ENCODE measurements at regions not wholly inside any gene's neighbourhood (a gene's known extent, or its start where the extent isn't known, plus 50 kb on each side); places are given as distances from the start of the nearest gene placed in this dataset.

DNA sequence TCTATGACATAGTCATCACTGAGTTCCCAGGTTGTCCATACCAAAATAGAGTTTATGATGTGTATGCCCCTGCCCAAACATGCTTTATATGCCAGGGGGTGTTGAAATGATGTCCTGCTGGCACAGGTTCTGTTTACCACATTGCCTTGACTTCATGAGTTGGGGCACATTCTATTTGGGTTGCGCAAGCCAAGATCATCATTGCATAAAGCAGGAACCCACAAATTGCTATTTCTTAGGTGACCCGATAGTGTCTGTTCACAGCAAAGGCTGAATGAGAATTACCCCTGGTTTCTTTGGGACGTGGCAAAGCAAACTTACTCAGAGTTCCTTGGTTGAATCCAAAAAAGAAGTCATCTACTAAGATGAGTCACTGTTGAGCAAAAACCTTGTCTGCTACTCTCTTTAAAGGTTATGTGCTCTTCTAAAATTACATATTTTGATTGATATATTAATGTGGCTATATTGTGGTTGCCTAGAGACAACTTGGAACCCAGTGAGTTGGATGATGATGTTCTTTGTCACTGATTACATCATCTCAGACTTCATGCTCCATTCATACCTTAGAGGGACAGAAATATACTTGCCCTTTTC, 912.6 kb upstream of the SOX9 start:
- DNase-seq = no peak
- TF ChIP-seq, protein P1, sequence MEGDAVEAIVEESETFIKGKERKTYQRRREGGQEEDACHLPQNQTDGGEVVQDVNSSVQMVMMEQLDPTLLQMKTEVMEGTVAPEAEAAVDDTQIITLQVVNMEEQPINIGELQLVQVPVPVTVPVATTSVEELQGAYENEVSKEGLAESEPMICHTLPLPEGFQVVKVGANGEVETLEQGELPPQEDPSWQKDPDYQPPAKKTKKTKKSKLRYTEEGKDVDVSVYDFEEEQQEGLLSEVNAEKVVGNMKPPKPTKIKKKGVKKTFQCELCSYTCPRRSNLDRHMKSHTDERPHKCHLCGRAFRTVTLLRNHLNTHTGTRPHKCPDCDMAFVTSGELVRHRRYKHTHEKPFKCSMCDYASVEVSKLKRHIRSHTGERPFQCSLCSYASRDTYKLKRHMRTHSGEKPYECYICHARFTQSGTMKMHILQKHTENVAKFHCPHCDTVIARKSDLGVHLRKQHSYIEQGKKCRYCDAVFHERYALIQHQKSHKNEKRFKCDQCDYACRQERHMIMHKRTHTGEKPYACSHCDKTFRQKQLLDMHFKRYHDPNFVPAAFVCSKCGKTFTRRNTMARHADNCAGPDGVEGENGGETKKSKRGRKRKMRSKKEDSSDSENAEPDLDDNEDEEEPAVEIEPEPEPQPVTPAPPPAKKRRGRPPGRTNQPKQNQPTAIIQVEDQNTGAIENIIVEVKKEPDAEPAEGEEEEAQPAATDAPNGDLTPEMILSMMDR (IDR thresholded peaks at IDR 0.05; ENCODE audit: borderline replicate concordance) = no peak
- intact Hi-C loops (cut with micrococcal nuclease) = no loop called here
- Histone ChIP-seq H3K4me3 (no peak overlapping the region), H3K27me3 (ENCODE audit: low read depth) (no peaks in the 10 kb centered on the region), H3K36me3 (no peaks in the 10 kb centered on the region), H3K9me3 (replicated peaks) (peaks cover 1% of the 10 kb centered on the region), H3K27ac (replicated peaks) (no peak overlapping the region), H3K4me1 (no peaks in the 10 kb centered on the region)

DNA sequence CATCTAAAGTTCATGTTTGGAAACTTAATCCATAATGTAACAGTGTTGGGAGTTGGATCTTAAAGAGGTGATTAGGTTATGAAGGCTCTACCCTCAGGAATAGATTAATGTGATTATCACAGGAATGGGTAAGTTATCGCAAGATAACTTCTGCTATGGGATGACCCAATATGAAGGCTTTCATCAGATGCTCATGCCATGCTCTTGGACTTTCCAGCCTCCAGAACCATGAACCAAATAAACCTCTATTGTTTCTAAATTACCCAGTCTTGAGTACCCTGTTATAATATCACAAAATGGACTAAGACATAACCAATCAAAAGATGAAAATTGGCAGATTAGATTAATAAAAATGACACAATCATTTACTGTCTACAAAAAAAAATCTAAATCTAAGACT, 906.9 kb upstream of the SOX9 start:
- H3K27me3 ChIP-seq (ENCODE audit: low read depth) = no peaks in the 10 kb centered on the region
- H3K27ac ChIP-seq (replicated peaks) = no peak overlapping the region
- H3K4me3 ChIP-seq = no peak overlapping the region
- no peaks in the 10 kb centered on the region for H3K4me1 ChIP-seq
- peaks cover 18% of the 10 kb centered on the region for H3K9me3 ChIP-seq (replicated peaks)
- TF ChIP-seq, protein P1 (IDR thresholded peaks at IDR 0.05; ENCODE audit: borderline replicate concordance) = no peak
- intact Hi-C loops (cut with micrococcal nuclease) = no loop called here
- DNase-seq = no peak
- no peaks in the 10 kb centered on the region for H3K36me3 ChIP-seq

DNA sequence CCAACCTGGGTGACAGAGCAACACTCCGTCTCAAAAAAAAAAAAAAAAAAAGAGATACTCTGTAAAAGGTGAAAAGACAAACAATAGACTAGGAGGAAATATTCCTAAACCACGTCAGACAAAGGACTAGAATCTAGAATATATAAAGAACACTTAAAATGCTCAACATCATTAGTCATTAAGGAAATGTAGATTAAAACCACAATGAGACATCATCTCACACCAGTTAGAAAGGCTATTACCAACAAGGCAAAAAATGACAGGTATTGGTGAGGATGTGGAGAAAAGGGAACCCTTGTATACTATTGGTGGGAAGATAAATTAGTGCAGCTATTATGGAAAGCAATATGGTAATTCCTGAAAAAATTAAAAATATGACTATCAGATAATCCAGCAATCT, 903.1 kb upstream of the SOX9 start:
- TF ChIP-seq, protein P1 (IDR thresholded peaks at IDR 0.05; ENCODE audit: borderline replicate concordance) = no peak
- intact Hi-C loops (cut with micrococcal nuclease) = no loop called here
- Histone ChIP-seq H3K27ac (replicated peaks) (no peak overlapping the region), H3K36me3 (no peaks in the 10 kb centered on the region), H3K4me3 (no peak overlapping the region), H3K27me3 (ENCODE audit: low read depth) (no peaks in the 10 kb centered on the region), H3K4me1 (no peaks in the 10 kb centered on the region), H3K9me3 (replicated peaks) (peaks cover 18% of the 10 kb centered on the region)
- no peak for DNase-seq

DNA sequence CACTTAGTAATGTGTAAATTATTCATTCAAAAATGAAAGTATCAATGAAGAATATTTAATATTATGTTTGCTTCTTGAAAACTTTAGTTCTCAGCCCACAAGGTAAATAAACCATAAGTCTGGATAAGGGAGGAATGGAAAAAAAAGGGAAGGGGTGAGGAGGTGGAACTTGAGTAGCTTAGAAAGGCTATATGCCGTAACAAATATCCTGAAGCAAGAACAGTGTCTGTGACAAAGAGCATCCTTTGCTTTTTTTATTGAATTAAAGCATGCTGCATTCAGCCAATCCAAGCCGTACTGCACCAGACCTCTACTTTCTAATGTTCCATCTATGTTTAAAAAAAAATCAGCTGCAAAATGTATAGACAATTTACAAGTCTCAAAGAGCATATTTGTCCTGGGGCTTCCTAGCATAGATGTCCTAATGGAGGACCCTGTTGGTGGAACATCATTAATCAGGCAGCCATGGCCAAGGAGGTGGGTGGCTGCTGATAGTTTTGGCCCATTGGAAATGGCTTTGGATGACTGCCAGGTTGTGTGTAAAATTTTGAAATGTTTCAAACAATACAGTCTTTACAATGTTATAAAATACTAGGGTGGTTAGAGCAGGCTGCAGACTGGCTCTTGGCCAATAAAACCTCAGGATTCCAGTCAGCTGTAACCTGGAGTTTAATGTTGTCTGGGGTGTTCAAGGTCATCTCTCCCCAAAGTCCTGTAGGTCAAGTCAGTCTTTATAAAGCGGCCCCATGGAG, 895.8 kb upstream of the SOX9 start:
- Histone ChIP-seq H3K27me3 (ENCODE audit: low read depth) (no peaks in the 10 kb centered on the region), H3K36me3 (no peaks in the 10 kb centered on the region), H3K9me3 (replicated peaks) (no peaks in the 10 kb centered on the region), H3K4me3 (no peak overlapping the region), H3K4me1 (no peaks in the 10 kb centered on the region), H3K27ac (replicated peaks) (no peak overlapping the region)
- DNase-seq = no peak
- TF ChIP-seq, protein P1 (IDR thresholded peaks at IDR 0.05; ENCODE audit: borderline replicate concordance) = no peak
- intact Hi-C loops (cut with micrococcal nuclease) = no loop called here

DNA sequence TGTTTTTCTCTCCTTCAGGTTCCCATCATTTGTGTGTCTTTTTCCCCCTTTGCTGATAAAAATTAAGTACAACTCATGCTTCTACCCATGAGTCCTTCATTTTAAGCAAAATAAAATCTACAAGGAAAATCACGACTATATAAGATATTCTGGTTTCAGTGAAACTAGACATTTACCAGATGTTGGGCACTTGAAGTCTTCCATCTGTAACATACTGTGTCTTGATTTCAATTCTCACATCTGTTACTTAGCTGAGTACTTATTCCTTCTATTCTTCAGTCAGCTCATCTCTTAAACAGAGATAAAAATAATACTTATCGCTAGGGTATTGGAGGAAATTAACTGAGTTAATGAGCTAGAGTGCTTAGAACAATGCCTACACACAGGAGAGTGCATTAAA, 893.0 kb upstream of the SOX9 start:
- no peaks in the 10 kb centered on the region for H3K27me3 ChIP-seq (ENCODE audit: low read depth)
- DNase-seq = no peak
- intact Hi-C loops (cut with micrococcal nuclease) = no loop called here
- no peak overlapping the region for H3K27ac ChIP-seq (replicated peaks)
- H3K4me3 ChIP-seq = no peak overlapping the region
- no peaks in the 10 kb centered on the region for H3K36me3 ChIP-seq
- no peaks in the 10 kb centered on the region for H3K4me1 ChIP-seq
- no peaks in the 10 kb centered on the region for H3K9me3 ChIP-seq (replicated peaks)
- TF ChIP-seq, protein P1 (IDR thresholded peaks at IDR 0.05; ENCODE audit: borderline replicate concordance) = no peak
